ENCODE measurements at regions not wholly inside any gene's neighbourhood (a gene's known extent, or its start where the extent isn't known, plus 50 kb on each side); places are given as distances from the start of the nearest gene placed in this dataset.

DNA sequence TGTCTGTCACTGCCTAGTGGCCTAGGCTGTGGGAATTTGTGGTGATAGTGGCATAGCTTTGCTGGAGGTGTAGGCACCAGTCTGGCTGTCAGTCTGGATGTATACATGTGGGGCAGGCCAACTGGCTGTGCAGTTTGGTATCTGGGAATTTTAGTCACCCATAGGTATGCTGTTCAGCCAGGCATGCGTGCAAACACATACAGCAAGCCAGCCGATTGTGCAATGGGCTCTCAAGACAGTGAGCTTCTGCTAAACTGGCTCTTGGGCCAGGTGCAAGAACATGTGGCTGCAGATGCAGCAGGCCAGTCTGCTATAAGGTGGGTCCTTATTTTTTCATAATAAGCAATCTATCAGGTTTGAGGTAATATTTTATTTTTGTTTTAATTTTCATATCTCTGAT, 87.1 kb upstream of the PLSCR5 start:
- H3K36me3 Mint-ChIP-seq (ENCODE audit: low read depth), result no peaks in the 10 kb centered on the region

GRCh38 chr3:146685050-146685814, 80.1 kb upstream of the PLSCR5 start:
- peaks cover 2% of the 10 kb centered on the region for H3K36me3 Mint-ChIP-seq (ENCODE audit: low read depth)
- no peak overlapping the region for H3K4me3 Mint-ChIP-seq
- H3K4me1 Mint-ChIP-seq, result no peaks in the 10 kb centered on the region
- H3K27me3 Mint-ChIP-seq, result no peaks in the 10 kb centered on the region
- H3K9me3 ChIP-seq (ENCODE audit: control insufficient read depth, low read length, poor library complexity, severe bottlenecking), result no peaks in the 10 kb centered on the region
- no peak for DNase-seq
- no peak for ATAC-seq
- H3K27ac Mint-ChIP-seq, result no peak overlapping the region

More for the DNA sequence above, 87.1 kb upstream of the PLSCR5 start:
- H3K9me3 ChIP-seq (ENCODE audit: control insufficient read depth, low read length, poor library complexity, severe bottlenecking), result no peaks in the 10 kb centered on the region
- Mint-ChIP-seq H3K4me3 (no peak overlapping the region), H3K4me1 (no peaks in the 10 kb centered on the region), H3K27ac (no peak overlapping the region), H3K27me3 (no peaks in the 10 kb centered on the region)
- DNase-seq, result no peak
- no peak for ATAC-seq

- H3K4me3 Mint-ChIP-seq, result no peak overlapping the region
- peaks cover 2% of the 10 kb centered on the region for H3K36me3 Mint-ChIP-seq (ENCODE audit: low read depth)
- H3K27me3 Mint-ChIP-seq, result no peaks in the 10 kb centered on the region
- ATAC-seq, result no peak
- H3K27ac Mint-ChIP-seq, result no peak overlapping the region
- no peaks in the 10 kb centered on the region for H3K9me3 ChIP-seq (ENCODE audit: control insufficient read depth, low read length, poor library complexity, severe bottlenecking)
- no peak for DNase-seq
- no peaks in the 10 kb centered on the region for H3K4me1 Mint-ChIP-seq
Measured at GRCh38 chr3:146682171-146682570, 77.0 kb upstream of the PLSCR5 start.

DNA sequence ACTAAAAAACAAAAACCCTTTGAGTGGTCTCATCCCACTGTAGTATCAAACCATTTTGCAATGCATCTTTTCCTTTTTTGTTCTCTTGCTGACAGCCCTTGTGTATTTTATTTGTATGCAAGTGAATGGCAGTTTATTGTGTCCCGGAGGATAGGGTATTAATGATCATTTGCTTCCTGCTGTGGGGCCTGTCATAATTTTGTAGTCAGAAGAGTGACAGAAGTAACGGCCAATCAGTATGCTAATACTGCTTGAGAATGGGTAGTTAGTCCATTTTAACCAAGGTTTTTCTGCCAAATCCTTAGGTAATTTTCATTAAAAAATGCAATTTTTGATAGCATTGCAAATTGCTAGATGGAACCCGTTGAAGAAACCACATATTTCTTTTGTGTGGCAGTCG, 75.5 kb upstream of the PLSCR5 start:
- H3K27ac Mint-ChIP-seq, result no peak overlapping the region
- ATAC-seq (no peak), DNase-seq (no peak)
- peaks cover 4% of the 10 kb centered on the region for H3K27me3 Mint-ChIP-seq
- no peak overlapping the region for H3K4me3 Mint-ChIP-seq
- H3K4me1 Mint-ChIP-seq, result no peaks in the 10 kb centered on the region
- no peaks in the 10 kb centered on the region for H3K36me3 Mint-ChIP-seq (ENCODE audit: low read depth)
- no peaks in the 10 kb centered on the region for H3K9me3 ChIP-seq (ENCODE audit: control insufficient read depth, low read length, poor library complexity, severe bottlenecking)

DNA sequence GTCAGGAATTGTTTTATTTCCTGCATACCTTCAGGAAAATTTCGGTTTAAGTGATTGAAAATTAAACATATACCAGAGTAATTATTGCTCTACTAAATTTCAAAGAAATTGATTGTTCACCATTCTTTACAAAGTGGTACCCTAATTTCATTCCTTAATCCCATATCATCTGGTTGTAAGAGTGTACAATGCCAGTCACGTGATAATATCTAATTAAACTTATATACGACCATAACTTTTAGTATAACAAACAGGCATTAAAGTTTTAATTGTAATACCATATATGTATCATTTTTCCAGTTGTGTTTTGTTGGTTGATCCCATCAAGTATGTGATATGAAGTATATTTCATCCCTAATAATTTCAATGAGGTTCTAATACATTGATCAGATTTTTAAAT, 74.8 kb upstream of the PLSCR5 start:
- Mint-ChIP-seq H3K36me3 (ENCODE audit: low read depth) (no peaks in the 10 kb centered on the region), H3K27ac (no peak overlapping the region), H3K27me3 (peaks cover 4% of the 10 kb centered on the region), H3K4me3 (no peak overlapping the region), H3K4me1 (no peaks in the 10 kb centered on the region)
- DNase-seq (no peak), ATAC-seq (no peak)
- H3K9me3 ChIP-seq (ENCODE audit: control insufficient read depth, low read length, poor library complexity, severe bottlenecking), result no peaks in the 10 kb centered on the region

DNA sequence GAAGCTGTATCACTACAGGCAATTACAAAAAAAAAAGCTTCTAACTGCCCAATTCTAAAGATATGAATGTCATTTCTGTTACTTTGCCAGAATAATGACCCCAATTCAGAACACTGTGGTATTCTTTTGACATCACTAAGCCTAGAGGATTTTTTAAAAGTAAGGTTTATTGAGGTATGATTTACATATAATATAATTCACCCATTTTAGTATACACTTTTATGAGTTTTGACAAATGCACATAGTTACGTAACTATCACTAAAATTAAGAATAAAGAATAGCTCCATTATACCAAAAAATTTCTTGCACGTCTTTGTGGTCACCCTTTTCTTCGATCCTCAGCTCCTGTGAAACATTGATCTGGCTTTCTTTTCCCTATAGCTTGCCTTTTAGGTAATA, 74.0 kb upstream of the PLSCR5 start:
- no peaks in the 10 kb centered on the region for H3K4me1 Mint-ChIP-seq
- no peak for DNase-seq
- H3K27ac Mint-ChIP-seq, result no peak overlapping the region
- ATAC-seq, result no peak
- no peak overlapping the region for H3K4me3 Mint-ChIP-seq
- H3K36me3 Mint-ChIP-seq (ENCODE audit: low read depth), result no peaks in the 10 kb centered on the region
- no peaks in the 10 kb centered on the region for H3K9me3 ChIP-seq (ENCODE audit: control insufficient read depth, low read length, poor library complexity, severe bottlenecking)
- H3K27me3 Mint-ChIP-seq, result peaks cover 4% of the 10 kb centered on the region

DNA sequence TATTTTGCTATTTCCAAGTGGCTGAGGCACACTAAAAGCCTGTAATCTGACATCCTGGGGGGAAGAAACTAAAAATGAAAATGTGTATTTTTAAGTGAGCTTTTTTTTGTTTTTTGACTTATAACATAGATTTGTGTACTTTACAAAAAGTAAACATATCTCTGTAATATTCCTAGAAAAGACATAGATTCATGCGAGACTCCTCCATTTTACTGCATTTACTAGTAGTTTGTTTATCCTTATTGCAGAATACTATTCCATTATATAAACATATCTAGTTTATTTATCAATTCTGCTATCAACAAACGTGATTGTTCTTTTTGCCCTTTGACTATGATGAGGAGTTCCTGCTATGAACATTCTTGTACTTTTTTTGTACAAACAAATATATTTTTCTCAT, 67.8 kb upstream of the PLSCR5 start:
- DNase-seq, result no peak
- Mint-ChIP-seq H3K4me3 (no peak overlapping the region), H3K4me1 (no peaks in the 10 kb centered on the region), H3K27me3 (peaks cover 4% of the 10 kb centered on the region), H3K36me3 (ENCODE audit: low read depth) (no peaks in the 10 kb centered on the region), H3K27ac (no peak overlapping the region)
- no peak for ATAC-seq
- H3K9me3 ChIP-seq (ENCODE audit: control insufficient read depth, low read length, poor library complexity, severe bottlenecking), result no peaks in the 10 kb centered on the region

DNA sequence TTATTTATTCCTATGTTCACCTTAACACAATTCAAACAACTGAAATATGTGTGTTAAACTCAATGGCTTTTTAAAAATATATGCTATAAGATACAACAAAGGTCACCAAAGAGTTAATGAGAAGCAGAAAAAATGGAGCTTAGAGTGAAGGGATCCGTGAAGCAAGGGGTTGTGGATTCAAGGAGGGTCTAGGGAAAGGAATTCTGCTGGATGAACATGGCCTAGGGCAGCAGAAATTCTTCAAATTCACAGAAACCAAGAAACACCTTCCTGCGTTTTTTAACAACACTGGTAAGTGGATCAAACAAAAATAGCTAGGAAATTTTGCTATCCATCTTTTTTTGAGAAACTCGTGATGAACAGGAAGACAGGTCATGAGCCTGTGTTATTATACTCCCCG, 59.3 kb upstream of the PLSCR5 start:
- Mint-ChIP-seq H3K4me1 (no peaks in the 10 kb centered on the region), H3K27me3 (no peaks in the 10 kb centered on the region), H3K36me3 (ENCODE audit: low read depth) (no peaks in the 10 kb centered on the region), H3K4me3 (no peak overlapping the region), H3K27ac (no peak overlapping the region)
- DNase-seq (no peak), ATAC-seq (no peak)
- H3K9me3 ChIP-seq (ENCODE audit: control insufficient read depth, low read length, poor library complexity, severe bottlenecking), result no peaks in the 10 kb centered on the region

- Mint-ChIP-seq H3K4me3 (no peak overlapping the region), H3K36me3 (ENCODE audit: low read depth) (no peaks in the 10 kb centered on the region), H3K27ac (no peak overlapping the region), H3K4me1 (no peaks in the 10 kb centered on the region), H3K27me3 (no peaks in the 10 kb centered on the region)
- H3K9me3 ChIP-seq (ENCODE audit: control insufficient read depth, low read length, poor library complexity, severe bottlenecking), result peaks cover 3% of the 10 kb centered on the region
- no peak for DNase-seq
- no peak for ATAC-seq
Measured at GRCh38 chr3:146658841-146659240, 53.7 kb upstream of the PLSCR5 start.

- H3K4me3 Mint-ChIP-seq, result no peak overlapping the region
- ATAC-seq (no peak), DNase-seq (no peak)
- no peak overlapping the region for H3K27ac Mint-ChIP-seq
- peaks cover 3% of the 10 kb centered on the region for H3K9me3 ChIP-seq (ENCODE audit: control insufficient read depth, low read length, poor library complexity, severe bottlenecking)
- H3K27me3 Mint-ChIP-seq, result peaks cover 7% of the 10 kb centered on the region
- no peaks in the 10 kb centered on the region for H3K36me3 Mint-ChIP-seq (ENCODE audit: low read depth)
- H3K4me1 Mint-ChIP-seq, result no peaks in the 10 kb centered on the region
Measured at GRCh38 chr3:146655333-146655996, 50.3 kb upstream of the PLSCR5 start.
